Frontal cortex (tissue), 4 donors: ENCODE measurements at regions not wholly inside any gene's neighbourhood (a gene's known extent, or its start where the extent isn't known, plus 50 kb on each side); places are given as distances from the start of the nearest gene placed in this dataset. TPM values are rescaled to one million over a fixed set of nuclear protein-coding genes. Genes with fewer than 3 reads are reported as not detected.
A peak's percentile ranks its signal among the peaks of the same experiment; 100 is the strongest.
"Not testable (repeated sequence)": the region's sequence is repeated elsewhere in the genome, so short reads cannot be mapped to it uniquely, and the experiment has no call there.

Experiments used
- DNase-seq, 2 donors: peaks; one replicate each; pipeline ENCODE4 v3.0.0; 2012; ENCODE audit warnings: low spot score in 2 of 2
- FAIRE-seq: peaks from 2 replicates; lab custom pipeline; 2012; peaks lifted over from hg19 to GRCh38; lab: Jason Lieb, UNC
- small RNA-seq: library from RNA; depleted of rRNA; stranded (forward); fragments of <200 nt; gene quantifications from one replicate; pipeline ENCODE3, GENCODE V24; 2014
- donor health status: control.
- donor health status: control.
- donor health status: control.

DNA sequence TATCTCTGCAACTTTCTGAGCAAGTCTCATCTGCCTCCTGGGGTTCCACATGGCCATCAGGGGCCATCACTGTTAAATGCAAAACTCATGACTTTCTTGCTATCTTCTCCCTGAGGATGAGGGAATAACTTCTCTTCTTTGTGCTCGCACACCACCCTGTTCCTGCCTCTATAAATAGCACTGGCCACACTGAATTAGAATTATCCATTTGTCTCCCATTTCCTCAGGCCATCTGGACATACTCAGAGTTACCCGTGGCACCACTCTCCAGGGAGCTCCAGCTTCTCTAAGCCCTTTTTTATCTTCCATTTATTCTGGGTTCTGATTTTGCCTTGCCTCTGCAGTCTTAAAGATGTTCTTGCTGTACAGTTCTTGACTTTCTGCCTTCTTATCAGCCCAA, 72.8 kb upstream of the ECI2 start:
- DNase-seq (no peak), FAIRE-seq (no peak)

GRCh38 chr6:4203642-4204417, 68.5 kb upstream of the ECI2 start:
- not testable (repeated sequence) for FAIRE-seq, DNase-seq

DNA sequence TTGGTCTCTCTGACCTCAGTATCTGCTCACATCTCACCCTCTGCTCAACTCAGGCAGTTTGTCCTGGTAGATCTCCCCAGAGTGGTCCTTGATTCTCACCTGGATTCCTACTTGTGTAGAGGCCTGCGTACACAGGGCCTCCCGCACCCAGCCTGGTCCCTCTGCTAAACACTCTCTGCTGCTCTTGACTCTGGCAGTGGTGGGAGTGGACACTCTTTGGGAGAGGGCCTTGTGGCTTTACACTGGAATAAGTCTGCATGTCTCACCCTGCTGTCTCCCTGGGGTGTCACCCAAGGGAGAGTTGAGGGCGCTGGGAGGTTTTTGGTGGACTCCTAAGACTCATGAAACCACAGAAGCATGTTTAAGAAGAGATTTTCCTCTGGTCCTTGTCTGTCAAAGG, 57.3 kb upstream of the ECI2 start:
- DNase-seq = no peak
- FAIRE-seq = no peak

GRCh38 chr6:4192173-4192572, 56.8 kb upstream of the ECI2 start:
- FAIRE-seq (no peak), DNase-seq (no peak)

- FAIRE-seq (no peak), DNase-seq (no peak)
These were observed 55.9 kb upstream of the ECI2 start for GRCh38 chr6:4191271-4191721.

- DNase-seq (no peak), FAIRE-seq (no peak)
These were observed 53.9 kb upstream of the ECI2 start for GRCh38 chr6:4189249-4189648.

- DNase-seq (no peak), FAIRE-seq (no peak)
These were observed 53.4 kb upstream of the ECI2 start for GRCh38 chr6:4188801-4189200.

DNA sequence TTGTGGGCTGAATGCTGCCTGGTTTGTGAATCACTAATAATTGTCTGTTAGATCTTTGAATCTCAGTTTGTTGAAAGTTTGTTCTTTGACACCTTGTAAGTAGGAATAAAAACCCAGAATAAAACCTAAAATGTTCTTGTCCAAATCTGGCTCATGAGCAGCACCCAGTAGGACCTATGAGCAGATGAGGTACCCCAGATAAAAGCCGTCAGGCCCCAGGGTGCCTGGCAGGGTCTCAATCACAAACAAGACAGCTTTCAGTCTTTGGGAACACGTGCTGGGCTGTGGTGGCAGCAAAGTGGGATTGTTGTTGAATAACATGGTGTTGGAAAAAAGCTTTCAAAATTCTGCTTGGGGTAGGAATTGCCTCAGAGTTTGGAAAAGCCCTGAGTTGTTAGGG, 52.1 kb upstream of the ECI2 start:
- no peak for DNase-seq
- FAIRE-seq = no peak

GRCh38 chr6:4186385-4186784, 51.0 kb upstream of the ECI2 start:
- FAIRE-seq (no peak), DNase-seq (no peak)

- DNase-seq (no peak), FAIRE-seq (no peak)
These were observed 50.5 kb upstream of the ECI2 start for GRCh38 chr6:4185846-4186245.

DNA sequence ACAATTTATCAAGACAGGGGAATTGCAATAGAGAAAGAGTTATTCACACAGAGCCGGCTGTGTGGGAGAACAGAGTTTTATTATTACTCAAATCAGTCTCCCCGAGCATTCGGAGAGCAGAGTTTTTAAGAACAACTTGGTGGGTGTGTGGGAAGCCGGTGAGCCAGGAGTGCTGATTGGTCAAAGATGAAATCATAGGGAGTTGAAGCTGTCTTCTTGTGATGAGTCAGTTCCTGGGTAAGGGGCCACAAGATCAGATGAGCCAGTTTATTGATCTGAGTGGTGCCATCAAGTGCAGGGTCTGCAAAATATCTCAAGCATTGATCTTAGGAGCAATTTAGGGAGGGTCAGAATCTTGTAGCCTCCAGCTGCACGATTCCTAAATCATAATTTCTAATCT, 50.0 kb upstream of the ECI2 start:
- DNase-seq (no peak), FAIRE-seq (no peak)

Small RNA genes lying in the stretch of these regions (small RNA-seq; reads per million reads assigned to genes)
- gene AL133393.1 (not detected), gene RNA5SP202 (0.81 reads per million, percentile 59 among the genes with 10 or more reads in this experiment)
